Tibial nerve (tissue), 4 donors: ENCODE measurements at regions not wholly inside any gene's neighbourhood (a gene's known extent, or its start where the extent isn't known, plus 50 kb on each side); places are given as distances from the start of the nearest gene placed in this dataset.

Experiments
- DNase-seq, 2 donors: peaks; one replicate each; pipeline ENCODE4 v3.0.0-alpha.2; 2019; ENCODE audit warnings: low spot score in 2 of 2
- H3K27ac ChIP-seq, 4 donors: fragments of 200-600 bp; sonication (generic) in 3 of 4; one replicate each; pipeline ENCODE4 v1.5.1; 2017 to 2019; ENCODE audit warnings: mild to moderate bottlenecking in 1 of 4
- H3K27me3 ChIP-seq, 2 donors: fragments of 200-600 bp; sonication (generic) in 1 of 2; one replicate each; pipeline versions ENCODE4 v1.5.1 to v1.6.0; 2017 to 2019
- H3K36me3 ChIP-seq, 3 donors: fragments of 200-600 bp; sonication (generic); one replicate each; pipeline ENCODE4 v1.5.1; 2018 to 2019
- H3K4me1 ChIP-seq, 4 donors: fragments of 200-600 bp; sonication (generic) in 3 of 4; one replicate each; pipeline ENCODE4 v1.5.1; 2017 to 2019
- H3K4me3 ChIP-seq, 4 donors: fragments of 200-600 bp; sonication (generic) in 3 of 4; one replicate each; pipeline ENCODE4 v1.5.1; 2017 to 2019; ENCODE audit warnings: mild to moderate bottlenecking in 1 of 4, moderate library complexity in 1 of 4
- H3K9me3 ChIP-seq, 4 donors: fragments of 200-600 bp; sonication (generic) in 3 of 4; one replicate each; pipeline ENCODE4 v1.5.1; 2017 to 2019
- EP300 ChIP-seq, 2 donors: sonication (generic); formaldehyde crosslinking; IDR thresholded peaks; one replicate each; pipeline ENCODE4 v1.6.1; 2017; ENCODE audit warnings: antibody characterized with exemption in 2 of 2, mild to moderate bottlenecking in 1 of 2
- POLR2A ChIP-seq, 2 donors: fragments of 450-650 bp; IDR thresholded peaks; one replicate each; pipeline ENCODE4 v1.6.1; 2017; ENCODE audit warnings: antibody characterized with exemption in 2 of 2, mild to moderate bottlenecking in 2 of 2, moderate library complexity in 2 of 2
- WGBS, 2 donors: methylation state at CpG; one replicate each; pipeline ENCODE4 v1.1.5; 2018; 5-methylcytosine and 5-hydroxymethylcytosine counted together
- TF ChIP-seq, protein P1 (sequence below), 5 experiments: fragments of 200-600 bp in 3 of 5; fragments of 450-650 bp in 2 of 5; sonication (generic) in 3 of 5; IDR thresholded peaks; one replicate each; pipeline ENCODE4 v1.5.1; 2016 to 2019; ENCODE audit warnings: antibody characterized with exemption in 5 of 5, mild to moderate bottlenecking in 3 of 5, moderate library complexity in 2 of 5

DNA sequence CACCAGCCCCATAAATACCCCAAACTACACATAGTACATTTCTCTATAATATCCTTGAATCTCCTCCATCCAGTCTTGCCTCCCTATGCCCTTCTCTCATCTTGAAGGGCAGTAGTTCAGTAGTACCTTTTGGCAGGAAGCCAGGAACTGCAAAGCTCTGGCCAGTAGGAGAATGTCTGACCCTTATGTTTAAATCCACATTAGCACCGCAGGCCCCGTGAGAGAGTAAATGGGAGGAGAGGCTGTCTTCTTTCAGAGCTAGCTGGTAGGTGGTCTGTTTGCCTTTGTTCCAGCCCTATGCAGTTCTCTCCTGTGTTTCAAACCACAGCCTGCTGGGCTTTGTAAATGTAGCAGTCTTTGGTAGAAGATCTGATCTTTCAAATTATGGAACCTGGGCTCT, 690.7 kb downstream of the DOK5 start:
- Histone ChIP-seq H3K36me3 (no peaks in the 10 kb centered on the region), H3K4me3 (no peak overlapping the region), H3K4me1 (no peaks in the 10 kb centered on the region), H3K9me3 (no peaks in the 10 kb centered on the region), H3K27me3 (no peaks in the 10 kb centered on the region), H3K27ac (no peak overlapping the region)
- WGBS, 2 donors: 21 to 25% methylated on average over 2 of the region's 2 CpGs
- no peak for DNase-seq
- TF ChIP-seq EP300 (IDR thresholded peaks at IDR 0.05) (no peak), POLR2A (IDR thresholded peaks at IDR 0.05) (no peak)
- TF ChIP-seq, protein P1, sequence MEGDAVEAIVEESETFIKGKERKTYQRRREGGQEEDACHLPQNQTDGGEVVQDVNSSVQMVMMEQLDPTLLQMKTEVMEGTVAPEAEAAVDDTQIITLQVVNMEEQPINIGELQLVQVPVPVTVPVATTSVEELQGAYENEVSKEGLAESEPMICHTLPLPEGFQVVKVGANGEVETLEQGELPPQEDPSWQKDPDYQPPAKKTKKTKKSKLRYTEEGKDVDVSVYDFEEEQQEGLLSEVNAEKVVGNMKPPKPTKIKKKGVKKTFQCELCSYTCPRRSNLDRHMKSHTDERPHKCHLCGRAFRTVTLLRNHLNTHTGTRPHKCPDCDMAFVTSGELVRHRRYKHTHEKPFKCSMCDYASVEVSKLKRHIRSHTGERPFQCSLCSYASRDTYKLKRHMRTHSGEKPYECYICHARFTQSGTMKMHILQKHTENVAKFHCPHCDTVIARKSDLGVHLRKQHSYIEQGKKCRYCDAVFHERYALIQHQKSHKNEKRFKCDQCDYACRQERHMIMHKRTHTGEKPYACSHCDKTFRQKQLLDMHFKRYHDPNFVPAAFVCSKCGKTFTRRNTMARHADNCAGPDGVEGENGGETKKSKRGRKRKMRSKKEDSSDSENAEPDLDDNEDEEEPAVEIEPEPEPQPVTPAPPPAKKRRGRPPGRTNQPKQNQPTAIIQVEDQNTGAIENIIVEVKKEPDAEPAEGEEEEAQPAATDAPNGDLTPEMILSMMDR (IDR thresholded peaks at IDR 0.05): no peak

DNA sequence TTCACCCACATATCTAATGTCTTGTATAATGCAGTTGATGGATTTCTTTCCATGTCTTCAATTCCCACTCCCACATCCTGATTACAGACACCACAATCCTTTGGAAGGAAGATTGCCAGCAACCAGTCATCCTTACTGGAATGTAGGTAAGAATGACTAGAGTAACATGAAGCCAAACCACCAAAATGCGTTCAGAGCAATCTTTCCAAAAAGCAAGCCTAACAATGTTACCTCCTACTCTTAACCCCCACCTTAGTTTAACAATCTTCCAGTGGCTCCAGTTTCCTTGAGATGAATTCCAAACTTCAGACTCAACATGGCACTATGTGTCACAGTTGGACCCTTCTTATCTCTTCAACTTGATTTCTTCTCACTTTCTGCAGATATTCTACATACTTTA, 685.6 kb downstream of the DOK5 start:
- H3K4me3 ChIP-seq: no peak overlapping the region
- peaks cover 0 to 14% (median 0%) of the 10 kb centered on the region in 4 donors for H3K9me3 ChIP-seq
- no peak overlapping the region for H3K27ac ChIP-seq
- WGBS, 2 donors: 65 to 82% methylated on average over 1 of the region's 1 CpG
- H3K27me3 ChIP-seq: no peaks in the 10 kb centered on the region
- TF ChIP-seq EP300 (IDR thresholded peaks at IDR 0.05) (no peak), POLR2A (IDR thresholded peaks at IDR 0.05) (no peak)
- TF ChIP-seq, protein P1 (IDR thresholded peaks at IDR 0.05): no peak
- no peak for DNase-seq
- no peaks in the 10 kb centered on the region for H3K36me3 ChIP-seq
- H3K4me1 ChIP-seq: no peaks in the 10 kb centered on the region

DNA sequence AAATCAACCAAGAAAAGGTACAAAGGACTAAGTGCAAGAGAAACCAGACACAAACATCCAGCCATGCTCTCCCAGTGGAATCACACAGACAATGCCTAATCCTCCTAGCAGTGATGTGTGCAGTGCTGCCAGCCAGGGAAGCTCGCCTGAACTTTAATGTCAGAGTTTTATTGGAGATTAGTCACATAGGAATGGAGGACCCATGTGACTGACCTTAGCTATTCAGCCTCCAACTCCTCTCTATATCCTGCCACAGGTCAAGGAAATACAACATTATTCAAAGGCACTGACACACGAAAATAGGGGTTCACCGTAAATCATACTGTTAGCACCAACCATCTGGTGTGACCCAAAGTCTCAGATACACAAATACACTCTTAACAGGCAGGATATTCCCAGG, 684.6 kb downstream of the DOK5 start:
- Histone ChIP-seq H3K27me3 (no peaks in the 10 kb centered on the region), H3K4me1 (no peaks in the 10 kb centered on the region), H3K36me3 (no peaks in the 10 kb centered on the region), H3K27ac (no peak overlapping the region), H3K9me3 (peaks cover 0 to 14% (median 0%) of the 10 kb centered on the region in 4 donors), H3K4me3 (no peak overlapping the region)
- no peak for DNase-seq
- TF ChIP-seq, protein P1 (IDR thresholded peaks at IDR 0.05): no peak
- TF ChIP-seq EP300 (IDR thresholded peaks at IDR 0.05) (no peak), POLR2A (IDR thresholded peaks at IDR 0.05) (no peak)
- 55% methylated on average over 3 of the region's 3 CpGs for WGBS, 2 donors

DNA sequence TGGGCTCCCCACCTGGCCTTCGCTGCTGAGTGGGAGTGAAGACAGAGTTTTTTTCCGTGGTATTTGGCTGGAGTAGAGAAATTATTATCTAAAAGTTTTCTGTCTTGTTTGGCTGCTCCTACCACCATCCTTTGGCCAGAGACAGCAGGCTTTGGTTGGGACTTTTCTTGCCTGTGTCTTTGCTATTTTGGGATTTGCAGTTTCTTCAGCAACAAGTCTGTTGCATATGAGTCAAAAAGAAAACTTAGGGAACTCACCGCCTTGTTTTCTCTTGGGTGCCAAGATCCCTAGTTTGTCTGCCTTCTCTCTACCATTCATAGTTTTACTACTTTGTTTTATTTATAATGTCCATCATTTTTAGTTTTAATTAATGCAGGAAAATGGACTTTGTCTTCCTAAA, 683.8 kb downstream of the DOK5 start:
- no peak overlapping the region for H3K27ac ChIP-seq
- peaks cover 0 to 14% (median 0%) of the 10 kb centered on the region in 4 donors for H3K9me3 ChIP-seq
- no peak overlapping the region for H3K4me3 ChIP-seq
- WGBS, 2 donors: 82 to 85% methylated on average over 3 of the region's 3 CpGs
- no peaks in the 10 kb centered on the region for H3K4me1 ChIP-seq
- no peaks in the 10 kb centered on the region for H3K27me3 ChIP-seq
- no peak for DNase-seq
- TF ChIP-seq, protein P1 (IDR thresholded peaks at IDR 0.05): no peak
- TF ChIP-seq EP300 (IDR thresholded peaks at IDR 0.05) (no peak), POLR2A (IDR thresholded peaks at IDR 0.05) (no peak)
- H3K36me3 ChIP-seq: no peaks in the 10 kb centered on the region

DNA sequence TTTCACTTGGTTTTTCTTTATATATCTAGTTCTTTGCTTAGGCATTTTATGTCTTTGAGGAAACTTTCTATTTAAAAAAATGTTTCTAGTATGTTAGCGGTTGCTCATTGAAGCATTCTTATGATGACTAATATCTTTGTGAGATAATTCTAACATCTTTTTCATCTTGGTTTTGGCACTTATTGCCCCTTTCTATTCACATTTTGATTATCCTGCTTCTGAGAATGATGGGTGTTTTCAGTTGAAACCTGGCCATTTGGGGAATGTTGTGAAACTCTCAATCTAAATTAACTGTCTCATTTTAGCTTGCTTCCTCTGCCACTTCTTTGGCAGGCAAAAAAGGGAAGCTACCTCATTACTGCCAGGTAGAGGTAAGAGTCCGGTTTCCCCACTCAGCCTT, 683.1 kb downstream of the DOK5 start:
- no peak overlapping the region for H3K27ac ChIP-seq
- TF ChIP-seq POLR2A (IDR thresholded peaks at IDR 0.05): no peak
- TF ChIP-seq EP300 (IDR thresholded peaks at IDR 0.05): no peak
- TF ChIP-seq, protein P1 (IDR thresholded peaks at IDR 0.05): no peak
- H3K36me3 ChIP-seq: no peaks in the 10 kb centered on the region
- WGBS, 2 donors: 76 to 89% methylated on average over 2 of the region's 2 CpGs
- peaks cover 0 to 14% (median 0%) of the 10 kb centered on the region in 4 donors for H3K9me3 ChIP-seq
- no peak for DNase-seq
- H3K27me3 ChIP-seq: no peaks in the 10 kb centered on the region
- no peak overlapping the region for H3K4me3 ChIP-seq
- H3K4me1 ChIP-seq: no peaks in the 10 kb centered on the region
